Lower leg skin (tissue), 4 donors: ENCODE measurements at regions not wholly inside any gene's neighbourhood (a gene's known extent, or its start where the extent isn't known, plus 50 kb on each side); places are given as distances from the start of the nearest gene placed in this dataset.

Experiments
- DNase-seq, 2 donors: peaks; one replicate each; pipeline ENCODE4 v3.0.0-alpha.2; 2019; ENCODE audit warnings: low spot score in 2 of 2
- H3K4me3 ChIP-seq: fragments of 200-600 bp; sonication (generic); 2 replicates; pipeline ENCODE4 v1.5.1; 2017; ENCODE audit warnings: mild to moderate bottlenecking, low read depth; ENCODE audit not compliant: poor library complexity, severe bottlenecking
- POLR2A ChIP-seq, 2 donors: fragments of 450-650 bp; IDR thresholded peaks; one replicate each; pipeline ENCODE4 v1.6.1; 2016 to 2017; ENCODE audit warnings: antibody characterized with exemption in 2 of 2, mild to moderate bottlenecking in 1 of 2, moderate library complexity in 1 of 2
- WGBS, 2 donors: methylation state at CpG; one replicate each; pipeline ENCODE4 v1.1.5; 2018; 5-methylcytosine and 5-hydroxymethylcytosine counted together
- intact Hi-C: fragments of 100-400 bp; cut with DNase I; formaldehyde crosslinking; loops from one replicate; pipeline ENCODE4 v1.15.0; 2023; ENCODE audit warnings: low total_unique reads
- TF ChIP-seq, protein P1 (sequence below), 3 donors: fragments of 450-650 bp; IDR thresholded peaks; one replicate each; pipeline ENCODE4 v1.5.1; 2016; ENCODE audit warnings: antibody characterized with exemption in 3 of 3, mild to moderate bottlenecking in 3 of 3, moderate library complexity in 2 of 3

DNA sequence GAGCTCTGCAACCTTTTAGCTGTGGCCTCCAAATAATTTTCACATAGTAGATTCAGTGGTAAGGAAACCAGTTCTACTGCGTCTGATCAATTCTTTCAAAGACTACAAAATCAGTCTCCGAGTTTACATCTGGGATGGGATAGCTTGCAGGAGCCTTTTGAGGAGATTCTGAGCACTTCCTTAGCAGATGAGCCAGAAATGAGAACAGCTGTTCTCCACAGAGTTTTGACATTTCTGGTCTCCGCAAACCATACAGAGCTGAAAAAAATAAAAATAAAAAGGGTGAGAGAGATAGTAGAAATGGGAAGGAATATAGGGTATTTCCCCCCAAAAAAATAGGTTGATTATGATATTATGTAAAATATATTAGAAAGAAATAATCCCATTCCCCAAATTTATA lies 119.3 kb downstream of the LYPLAL1 start:
- intact Hi-C loops, result no loop called here
- DNase-seq, result no peak
- WGBS, 2 donors, result 87 to 94% methylated on average over 3 of the region's 3 CpGs
- TF ChIP-seq, protein P1, sequence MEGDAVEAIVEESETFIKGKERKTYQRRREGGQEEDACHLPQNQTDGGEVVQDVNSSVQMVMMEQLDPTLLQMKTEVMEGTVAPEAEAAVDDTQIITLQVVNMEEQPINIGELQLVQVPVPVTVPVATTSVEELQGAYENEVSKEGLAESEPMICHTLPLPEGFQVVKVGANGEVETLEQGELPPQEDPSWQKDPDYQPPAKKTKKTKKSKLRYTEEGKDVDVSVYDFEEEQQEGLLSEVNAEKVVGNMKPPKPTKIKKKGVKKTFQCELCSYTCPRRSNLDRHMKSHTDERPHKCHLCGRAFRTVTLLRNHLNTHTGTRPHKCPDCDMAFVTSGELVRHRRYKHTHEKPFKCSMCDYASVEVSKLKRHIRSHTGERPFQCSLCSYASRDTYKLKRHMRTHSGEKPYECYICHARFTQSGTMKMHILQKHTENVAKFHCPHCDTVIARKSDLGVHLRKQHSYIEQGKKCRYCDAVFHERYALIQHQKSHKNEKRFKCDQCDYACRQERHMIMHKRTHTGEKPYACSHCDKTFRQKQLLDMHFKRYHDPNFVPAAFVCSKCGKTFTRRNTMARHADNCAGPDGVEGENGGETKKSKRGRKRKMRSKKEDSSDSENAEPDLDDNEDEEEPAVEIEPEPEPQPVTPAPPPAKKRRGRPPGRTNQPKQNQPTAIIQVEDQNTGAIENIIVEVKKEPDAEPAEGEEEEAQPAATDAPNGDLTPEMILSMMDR (IDR thresholded peaks at IDR 0.05), result no peak
- no peak for TF ChIP-seq POLR2A (IDR thresholded peaks at IDR 0.05)
- no peak overlapping the region for H3K4me3 ChIP-seq

DNA sequence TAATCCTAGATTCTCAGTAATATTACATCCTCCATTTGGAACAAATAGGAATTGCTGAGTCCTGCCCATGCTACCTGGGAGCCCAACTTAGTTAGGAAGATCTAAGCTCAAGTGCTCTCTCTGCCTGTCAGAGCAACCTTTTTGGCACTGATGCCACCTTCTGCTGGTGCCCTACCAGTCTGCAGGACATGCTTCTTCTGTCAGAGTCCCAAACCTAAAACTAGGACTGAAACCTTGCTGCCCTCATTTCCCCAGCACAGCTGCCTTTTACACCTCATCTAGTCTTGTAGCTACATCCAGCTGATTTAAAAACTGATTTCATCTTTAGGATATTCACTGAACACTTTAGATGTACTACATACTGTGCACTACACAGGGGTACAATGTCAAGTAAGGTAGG lies 118.7 kb downstream of the LYPLAL1 start:
- intact Hi-C loops, result no loop called here
- no peak for TF ChIP-seq POLR2A (IDR thresholded peaks at IDR 0.05)
- TF ChIP-seq, protein P1 (IDR thresholded peaks at IDR 0.05), result no peak
- H3K4me3 ChIP-seq, result no peak overlapping the region
- DNase-seq, result no peak

DNA sequence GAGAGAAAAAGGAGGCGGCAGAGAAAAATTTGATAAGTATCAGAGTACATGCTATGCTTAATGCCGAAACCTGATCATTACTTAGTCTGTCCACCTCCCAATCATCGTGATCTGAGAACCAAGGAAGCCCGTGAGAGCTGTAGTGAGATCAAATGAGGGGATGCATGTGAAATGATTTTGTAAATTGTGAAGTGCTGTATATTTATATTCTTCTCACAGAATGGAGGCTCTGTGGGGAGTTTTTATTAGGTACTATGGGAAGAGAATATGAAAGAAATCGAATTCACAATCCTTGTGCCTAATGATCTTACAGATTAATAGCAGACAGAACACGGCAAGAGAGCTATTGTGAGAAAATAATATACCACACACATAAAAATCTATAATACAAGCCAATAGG lies 115.5 kb downstream of the LYPLAL1 start:
- DNase-seq, result no peak
- intact Hi-C loops, result no loop called here
- no peak overlapping the region for H3K4me3 ChIP-seq
- TF ChIP-seq, protein P1 (IDR thresholded peaks at IDR 0.05), result no peak
- no peak for TF ChIP-seq POLR2A (IDR thresholded peaks at IDR 0.05)
- WGBS, 2 donors, result 70 to 75% methylated on average over 6 of the region's 6 CpGs

DNA sequence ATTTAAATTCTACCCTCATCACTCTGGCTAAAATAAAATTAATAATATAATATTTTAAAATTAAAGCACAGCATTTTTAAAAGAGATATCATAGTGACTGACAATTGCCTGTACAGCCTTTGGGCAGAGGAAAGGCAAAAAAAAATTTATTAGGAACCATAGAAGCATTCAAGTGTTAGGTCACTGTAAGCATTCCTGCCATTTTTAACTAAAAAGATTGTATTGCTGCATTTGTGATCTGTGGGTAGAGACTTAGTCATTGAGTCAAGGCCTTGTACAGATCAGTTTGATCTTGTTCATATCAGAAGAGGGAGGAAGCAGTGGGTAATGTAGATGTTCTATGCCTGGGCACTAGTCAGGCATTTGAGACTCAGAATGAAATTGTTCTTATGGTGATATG lies 109.9 kb downstream of the LYPLAL1 start:
- intact Hi-C loops, result no loop called here
- DNase-seq, result no peak
- TF ChIP-seq POLR2A (IDR thresholded peaks at IDR 0.05), result no peak
- TF ChIP-seq, protein P1 (IDR thresholded peaks at IDR 0.05), result no peak
- no peak overlapping the region for H3K4me3 ChIP-seq

DNA sequence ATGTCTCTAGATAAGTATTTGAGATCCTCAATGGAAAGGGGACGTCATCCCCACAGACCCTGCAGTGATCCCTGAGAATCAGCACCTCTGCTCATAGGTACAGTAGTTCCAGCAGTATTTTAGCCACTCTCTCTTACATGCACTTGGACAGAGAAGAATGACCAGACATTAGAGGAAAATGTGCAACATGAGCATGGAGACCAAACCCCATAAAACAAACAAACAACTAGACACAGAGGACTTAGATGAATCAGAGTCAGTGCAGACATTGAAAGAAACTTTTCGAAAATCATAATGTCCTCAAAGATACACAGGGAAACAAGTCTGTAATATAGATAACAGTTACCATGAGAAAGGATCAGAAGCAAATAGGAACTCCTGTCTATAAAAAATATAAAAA lies 108.2 kb downstream of the LYPLAL1 start:
- H3K4me3 ChIP-seq, result no peak overlapping the region
- no peak for DNase-seq
- 95 to 96% methylated on average over 2 of the region's 2 CpGs for WGBS, 2 donors
- intact Hi-C loops, result no loop called here
- TF ChIP-seq POLR2A (IDR thresholded peaks at IDR 0.05), result no peak
- TF ChIP-seq, protein P1 (IDR thresholded peaks at IDR 0.05), result no peak

DNA sequence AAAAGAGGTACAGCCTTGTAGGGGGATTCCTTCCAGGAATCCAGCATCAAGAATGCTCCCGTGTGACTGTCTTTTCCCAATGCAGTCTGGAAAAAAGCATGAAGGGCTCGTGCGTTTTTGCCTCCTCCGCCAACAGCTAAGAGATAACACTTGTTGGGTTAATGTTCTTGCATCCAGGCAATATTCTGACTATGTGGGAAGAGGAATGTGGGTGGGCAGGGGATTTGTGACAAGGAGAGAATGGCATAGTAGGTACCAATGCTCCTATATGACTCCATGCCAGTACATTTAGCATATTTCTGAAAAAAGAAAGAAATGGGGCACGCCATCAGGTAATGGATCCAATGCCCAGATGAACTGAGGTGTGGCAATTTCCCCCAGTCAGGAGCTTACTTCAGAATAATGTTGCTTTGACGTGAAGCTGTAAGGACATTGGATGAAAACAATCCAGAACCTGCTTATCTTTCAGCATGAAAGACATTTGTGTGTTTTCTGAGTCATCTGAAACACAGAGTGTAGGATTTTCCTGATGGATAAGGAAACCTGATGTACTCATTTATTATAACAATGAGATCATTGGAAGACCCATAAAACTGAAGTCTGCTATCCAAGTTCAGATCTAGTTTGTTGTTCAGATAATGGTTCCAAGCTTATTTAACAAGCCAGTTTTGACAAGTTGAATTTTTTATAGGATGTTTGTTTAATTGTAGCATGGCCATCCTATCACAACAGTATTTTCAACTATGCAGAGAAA lies 105.5 kb downstream of the LYPLAL1 start:
- no peak overlapping the region for H3K4me3 ChIP-seq
- TF ChIP-seq, protein P1 (IDR thresholded peaks at IDR 0.05), result no peak
- no peak for TF ChIP-seq POLR2A (IDR thresholded peaks at IDR 0.05)
- no peak for DNase-seq
- WGBS, 2 donors, result 76 to 87% methylated on average over 6 of the region's 6 CpGs
- intact Hi-C loops, result no loop called here
